GM13976 (cell line): ENCODE measurements at regions not wholly inside any gene's neighbourhood (a gene's known extent, or its start where the extent isn't known, plus 50 kb on each side); places are given as distances from the start of the nearest gene placed in this dataset.

Source experiments
- DNase-seq: peaks from one replicate; pipeline ENCODE4 v3.0.0; 2012; ENCODE audit warnings: low spot score
- CTCF ChIP-seq: IDR thresholded peaks from 2 replicates; pipeline ENCODE4 v1.5.1; 2012; ENCODE audit warnings: borderline replicate concordance, mild to moderate bottlenecking; ENCODE audit not compliant: insufficient read depth; ENCODE audit errors: extremely low read depth, missing control alignments, control extremely low read depth
- in situ Hi-C: fragments of 300-500 bp; cut with MboI; formaldehyde crosslinking; loops from one replicate; pipeline ENCODE4 v1.12.0; 2022; ENCODE audit warnings: low sequenced_read_pairs, mixed read lengths, inconsistent platforms; ENCODE audit not compliant: unreplicated experiment

- in situ Hi-C loops: no loop called here
- DNase-seq: peak; percentile 17
- TF ChIP-seq CTCF: no peak
Measured at GRCh38 chr10:83990126-83990525, 149.2 kb upstream of the GHITM start.

- DNase-seq: peak; percentile 34
- peak; percentile 65 for TF ChIP-seq CTCF
- in situ Hi-C loops: no loop called here
Measured at GRCh38 chr10:83991986-83992753, 147.1 kb upstream of the GHITM start.

GRCh38 chr10:83994325-83994724 lies 145.0 kb upstream of the GHITM start:
- TF ChIP-seq CTCF: no peak
- in situ Hi-C loops: no loop called here
- no peak for DNase-seq

- TF ChIP-seq CTCF: no peak
- no peak for DNase-seq
- in situ Hi-C loops: no loop called here
Measured at GRCh38 chr10:83995738-83996331, 143.5 kb upstream of the GHITM start.

- TF ChIP-seq CTCF: no peak
- DNase-seq: no peak
- in situ Hi-C loops: no loop called here
Measured at GRCh38 chr10:84004221-84004620, 135.1 kb upstream of the GHITM start.

GRCh38 chr10:84005403-84005802 lies 133.9 kb upstream of the GHITM start:
- in situ Hi-C loops: no loop called here
- TF ChIP-seq CTCF: no peak
- no peak for DNase-seq
